IMR-90 (cell line): ENCODE measurements at regions not wholly inside any gene's neighbourhood (a gene's known extent, or its start where the extent isn't known, plus 50 kb on each side); places are given as distances from the start of the nearest gene placed in this dataset.

Experiments
- ATAC-seq: fragments of 200-7000 bp; cut with Tn5 transposase; 2 replicates; pipeline ENCODE4 v1.9.1; 2020; ENCODE audit warnings: low read depth, mild to moderate bottlenecking, moderate library complexity
- BruUV-seq: library from RNA; stranded (reverse); fragments of 400-500 nt; replicated peaks from 2 replicates; lab custom pipeline; 2021; lab: Mats Ljungman, UMichigan
- CTCF ChIA-PET: fragments of 300-600 bp; formaldehyde crosslinking; extraction: SDS; loops from one replicate; lab custom pipeline; 2021; ENCODE audit warnings: antibody characterized with exemption; lab: Yijun Ruan, JAX
- POLR2A ChIA-PET: fragments of 300-600 bp; sonication (Branson Sonifier 250); formaldehyde crosslinking; loops from one replicate; lab custom pipeline; 2022; ENCODE audit warnings: antibody characterized with exemption; ENCODE audit not compliant: unreplicated experiment; lab: Charles Lee
- DNase-seq: peaks from one replicate; pipeline ENCODE4 v3.0.0; 2013
- H2AFZ ChIP-seq: replicated peaks from 2 replicates; pipeline ENCODE3; 2013; ENCODE audit warnings: low read length, mild to moderate bottlenecking; ENCODE audit not compliant: poor library complexity
- H2AK5ac ChIP-seq: 2 replicates; pipeline ENCODE4 v1.6.1; 2013; ENCODE audit warnings: low read depth, low read length, inconsistent platforms
- H2AK9ac ChIP-seq: replicated peaks from 2 replicates; pipeline ENCODE3; 2013; ENCODE audit warnings: mild to moderate bottlenecking, low read depth, low read length, moderate library complexity; ENCODE audit not compliant: poor library complexity
- H2BK120ac ChIP-seq: 2 replicates; pipeline ENCODE4 v1.6.1; 2013; ENCODE audit warnings: low read depth, low read length, inconsistent platforms
- H2BK15ac ChIP-seq: 3 replicates; pipeline ENCODE4 v1.6.1; 2013; ENCODE audit warnings: low read depth, low read length, inconsistent platforms
- H2BK20ac ChIP-seq: 2 replicates; pipeline ENCODE4 v1.6.1; 2013; ENCODE audit warnings: low read depth, mild to moderate bottlenecking, inconsistent platforms, low read length, moderate library complexity
- H2BK5ac ChIP-seq: 2 replicates; pipeline ENCODE4 v1.6.1; 2013; ENCODE audit warnings: mild to moderate bottlenecking, low read depth, low read length, inconsistent platforms; ENCODE audit not compliant: poor library complexity, severe bottlenecking
- H3K14ac ChIP-seq: replicated peaks from 2 replicates; pipeline ENCODE4 v1.6.1; 2013; ENCODE audit warnings: low read depth, low read length, inconsistent platforms
- H3K18ac ChIP-seq: 2 replicates; pipeline ENCODE4 v1.6.1; 2013; ENCODE audit warnings: low read depth, low read length, control low read depth
- H3K23ac ChIP-seq: 2 replicates; pipeline ENCODE4 v1.6.1; 2013; ENCODE audit warnings: low read depth, low read length, inconsistent platforms
- H3K27ac ChIP-seq: 2 replicates; pipeline ENCODE4 v1.5.1; 2013; ENCODE audit warnings: mild to moderate bottlenecking, control low read depth, low read length; ENCODE audit not compliant: insufficient read depth
- H3K27me3 ChIP-seq: 2 replicates; pipeline ENCODE4 v1.6.1; 2013; ENCODE audit warnings: low read length; ENCODE audit not compliant: control insufficient read depth, insufficient read depth
- H3K36me3 ChIP-seq: 2 replicates; pipeline ENCODE4 v1.6.1; 2013; ENCODE audit warnings: low read length, mixed read lengths; ENCODE audit not compliant: control insufficient read depth, insufficient read depth
- H3K4ac ChIP-seq: 2 replicates; pipeline ENCODE4 v1.6.1; 2013; ENCODE audit warnings: low read depth, low read length, inconsistent platforms
- H3K4me1 ChIP-seq: 2 replicates; pipeline ENCODE4 v1.6.1; 2013; ENCODE audit warnings: low read length, mixed read lengths; ENCODE audit not compliant: control insufficient read depth, insufficient read depth
- H3K4me2 ChIP-seq: 2 replicates; pipeline ENCODE4 v1.6.1; 2013; ENCODE audit warnings: low read depth, mild to moderate bottlenecking, control low read depth, low read length, moderate library complexity
- H3K4me3 ChIP-seq: 2 replicates; pipeline ENCODE4 v1.5.1; 2013; ENCODE audit warnings: low read depth, mild to moderate bottlenecking, control low read depth, low read length, moderate library complexity; ENCODE audit not compliant: insufficient read depth
- H3K56ac ChIP-seq: 2 replicates; pipeline ENCODE4 v1.6.1; 2013; ENCODE audit warnings: low read length, inconsistent platforms; ENCODE audit not compliant: insufficient read depth; ENCODE audit errors: extremely low read depth
- H3K79me1 ChIP-seq, 2 experiments: 2 replicates each; pipeline ENCODE4 v1.6.1; 2013; ENCODE audit warnings: low read length in 2 of 2, inconsistent platforms in 1 of 2, low read depth in 1 of 2
- H3K9ac ChIP-seq: 2 replicates; pipeline ENCODE4 v1.6.1; 2013; ENCODE audit warnings: low read depth, low read length, control low read depth
- H3K9me1 ChIP-seq: 2 replicates; pipeline ENCODE4 v1.6.1; 2013; ENCODE audit warnings: low read length, inconsistent platforms; ENCODE audit not compliant: insufficient read depth
- H3K9me3 ChIP-seq: 2 replicates; pipeline ENCODE4 v1.6.1; 2013; ENCODE audit warnings: low read length; ENCODE audit not compliant: control insufficient read depth, insufficient read depth
- H4K20me1 ChIP-seq: 2 replicates; pipeline ENCODE4 v1.6.1; 2013; ENCODE audit warnings: low read length, inconsistent platforms; ENCODE audit not compliant: insufficient read depth
- H4K5ac ChIP-seq: 2 replicates; pipeline ENCODE4 v1.6.1; 2013; ENCODE audit warnings: mild to moderate bottlenecking, low read depth, low read length, control low read depth
- H4K8ac ChIP-seq, 2 experiments: 2 replicates each; pipeline ENCODE4 v1.6.1; 2013; ENCODE audit warnings: low read depth in 2 of 2, low read length in 2 of 2, control low read depth in 1 of 2, inconsistent platforms in 1 of 2
- H4K91ac ChIP-seq: 2 replicates; pipeline ENCODE4 v1.6.1; 2013; ENCODE audit warnings: low read depth, low read length, inconsistent platforms; ENCODE audit not compliant: insufficient read depth
- CEBPB ChIP-seq: IDR thresholded peaks from 2 replicates; pipeline ENCODE4 v1.6.1; 2012; ENCODE audit warnings: low read depth, low read length, improper control_type of control experiment
- MAFK ChIP-seq: IDR thresholded peaks from 2 replicates; pipeline ENCODE4 v1.6.1; 2012; ENCODE audit warnings: low read depth, low read length, improper control_type of control experiment
- MXI1 ChIP-seq: IDR thresholded peaks from 2 replicates; pipeline ENCODE4 v1.6.1; 2012; ENCODE audit warnings: low read depth, mild to moderate bottlenecking, low read length, moderate library complexity, borderline replicate concordance
- POLR2A ChIP-seq: IDR thresholded peaks from 2 replicates; pipeline ENCODE4 v1.6.1; 2012; ENCODE audit warnings: mild to moderate bottlenecking, low read depth, low read length
- RAD21 ChIP-seq: IDR thresholded peaks from 2 replicates; pipeline ENCODE4 v1.6.1; 2012; ENCODE audit warnings: low read length, improper control_type of control experiment
- RCOR1 ChIP-seq: IDR thresholded peaks from 2 replicates; pipeline ENCODE4 v1.6.1; 2012; ENCODE audit warnings: mild to moderate bottlenecking, low read length, improper control_type of control experiment; ENCODE audit not compliant: insufficient replicate concordance
- SMC3 ChIP-seq: fragments of 150-350 bp; IDR thresholded peaks from 2 replicates; pipeline ENCODE4 v1.6.1; 2016; ENCODE audit warnings: low read depth, mild to moderate bottlenecking, antibody characterized with exemption, low read length, moderate library complexity
- WGBS, 2 experiments: methylation state at CpG; one replicate each; pipeline versions ENCODE4 v1.1.5 to v1.1.7; 2013; ENCODE audit warnings: missing lambda C conversion rate in 2 of 2; ENCODE audit not compliant: insufficient read length in 1 of 2; ENCODE audit errors: extremely low coverage in 2 of 2; 5-methylcytosine and 5-hydroxymethylcytosine counted together
- dilution Hi-C: fragments of 300-500 bp; cut with HindIII; formaldehyde crosslinking; loops from one replicate; pipeline ENCODE4 v1.14.3; 2018; ENCODE audit warnings: low sequenced_read_pairs; ENCODE audit not compliant: unreplicated experiment
- in situ Hi-C: fragments of 300-500 bp; cut with MboI; formaldehyde crosslinking; loops from 3 replicates; pipeline ENCODE4 v1.14.3; 2019; ENCODE audit warnings: low sequenced_read_pairs, inconsistent platforms, mixed read lengths
- intact Hi-C: fragments of 100-400 bp; cut with micrococcal nuclease; formaldehyde crosslinking; loops from 2 replicates; pipeline ENCODE4 v1.10.0; 2022
- TF ChIP-seq, protein P1 (sequence below): conservative IDR thresholded peaks from 2 replicates; pipeline ENCODE4 v1.5.1; 2012; ENCODE audit warnings: mild to moderate bottlenecking, low read depth, low read length, improper control_type of control experiment
- TF ChIP-seq, protein P2 (sequence below): fragments of 150-350 bp; IDR thresholded peaks from 2 replicates; pipeline ENCODE4 v1.6.1; 2017; ENCODE audit warnings: mild to moderate bottlenecking, antibody characterized with exemption, low read length, low read depth

DNA sequence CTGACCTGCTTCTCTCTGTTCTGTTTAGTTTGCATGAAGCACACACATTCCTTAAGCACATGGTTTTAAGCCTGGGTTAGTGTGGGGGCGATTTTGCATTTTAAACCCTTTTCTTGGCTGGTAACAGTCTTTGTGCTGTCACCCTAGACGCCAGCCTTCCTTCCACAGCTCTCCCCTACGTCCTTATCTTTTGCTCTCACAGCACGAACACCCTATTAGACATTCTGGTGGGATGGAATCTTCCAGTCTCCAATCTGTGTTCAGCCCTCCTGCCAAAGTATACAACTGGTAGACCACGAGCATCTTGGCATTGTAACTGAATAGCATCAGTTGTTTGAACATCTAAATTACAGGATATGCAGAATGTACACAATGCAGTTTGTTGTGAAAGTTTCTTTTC, 316.9 kb upstream of the IRX2 start:
- Histone ChIP-seq H3K4ac (no peak overlapping the region), H3K4me3 (no peak overlapping the region), H2BK20ac (no peak overlapping the region), H3K18ac (no peak overlapping the region), H3K4me2 (no peak overlapping the region), H3K14ac (no peak overlapping the region), H2AK5ac (no peak overlapping the region), H3K79me1 (no peaks in the 10 kb centered on the region), H2BK5ac (no peak overlapping the region), H4K8ac (no peak overlapping the region), H3K23ac (no peak overlapping the region), H4K20me1 (no peaks in the 10 kb centered on the region), H4K5ac (no peak overlapping the region), H3K4me1 (no peaks in the 10 kb centered on the region), H3K9me1 (no peaks in the 10 kb centered on the region), H2BK15ac (no peak overlapping the region), H3K27ac (no peak overlapping the region), H2AFZ (no peak overlapping the region), H3K56ac (no peak overlapping the region), H3K9ac (no peak overlapping the region), H4K91ac (no peak overlapping the region), H3K9me3 (peaks cover 35% of the 10 kb centered on the region), H3K36me3 (no peaks in the 10 kb centered on the region), H3K27me3 (no peaks in the 10 kb centered on the region), H2AK9ac (no peak overlapping the region), H2BK120ac (no peak overlapping the region)
- TF ChIP-seq POLR2A (no peak), RAD21 (no peak), MAFK (no peak), RCOR1 (no peak), MXI1 (no peak), SMC3 (no peak), CEBPB (no peak)
- TF ChIP-seq, protein P1, sequence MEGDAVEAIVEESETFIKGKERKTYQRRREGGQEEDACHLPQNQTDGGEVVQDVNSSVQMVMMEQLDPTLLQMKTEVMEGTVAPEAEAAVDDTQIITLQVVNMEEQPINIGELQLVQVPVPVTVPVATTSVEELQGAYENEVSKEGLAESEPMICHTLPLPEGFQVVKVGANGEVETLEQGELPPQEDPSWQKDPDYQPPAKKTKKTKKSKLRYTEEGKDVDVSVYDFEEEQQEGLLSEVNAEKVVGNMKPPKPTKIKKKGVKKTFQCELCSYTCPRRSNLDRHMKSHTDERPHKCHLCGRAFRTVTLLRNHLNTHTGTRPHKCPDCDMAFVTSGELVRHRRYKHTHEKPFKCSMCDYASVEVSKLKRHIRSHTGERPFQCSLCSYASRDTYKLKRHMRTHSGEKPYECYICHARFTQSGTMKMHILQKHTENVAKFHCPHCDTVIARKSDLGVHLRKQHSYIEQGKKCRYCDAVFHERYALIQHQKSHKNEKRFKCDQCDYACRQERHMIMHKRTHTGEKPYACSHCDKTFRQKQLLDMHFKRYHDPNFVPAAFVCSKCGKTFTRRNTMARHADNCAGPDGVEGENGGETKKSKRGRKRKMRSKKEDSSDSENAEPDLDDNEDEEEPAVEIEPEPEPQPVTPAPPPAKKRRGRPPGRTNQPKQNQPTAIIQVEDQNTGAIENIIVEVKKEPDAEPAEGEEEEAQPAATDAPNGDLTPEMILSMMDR = no peak
- TF ChIP-seq, protein P2, sequence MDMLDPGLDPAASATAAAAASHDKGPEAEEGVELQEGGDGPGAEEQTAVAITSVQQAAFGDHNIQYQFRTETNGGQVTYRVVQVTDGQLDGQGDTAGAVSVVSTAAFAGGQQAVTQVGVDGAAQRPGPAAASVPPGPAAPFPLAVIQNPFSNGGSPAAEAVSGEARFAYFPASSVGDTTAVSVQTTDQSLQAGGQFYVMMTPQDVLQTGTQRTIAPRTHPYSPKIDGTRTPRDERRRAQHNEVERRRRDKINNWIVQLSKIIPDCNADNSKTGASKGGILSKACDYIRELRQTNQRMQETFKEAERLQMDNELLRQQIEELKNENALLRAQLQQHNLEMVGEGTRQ = no peak
- BruUV-seq = no TSS peak
- ATAC-seq (no peak), DNase-seq (no peak)
- ChIA-PET POLR2A (no interaction called here), CTCF (no interaction called here)
- in situ Hi-C loops = no loop called here
- no CpG with 5 or more reads among the region's 5 CpGs for WGBS, 2 experiments
- intact Hi-C loops = no loop called here
- dilution Hi-C loops = no loop called here
